DND-41 (cell line): ENCODE measurements at regions not wholly inside any gene's neighbourhood (a gene's known extent, or its start where the extent isn't known, plus 50 kb on each side); places are given as distances from the start of the nearest gene placed in this dataset.

Experiments used
- ATAC-seq: fragments of 200-7000 bp; cut with Tn5 transposase; 3 replicates; pipeline ENCODE4 v1.9.1; 2021; ENCODE audit warnings: low read depth; ENCODE audit not compliant: insufficient read depth
- DNase-seq: peaks from one replicate; pipeline ENCODE4 v3.0.0-alpha.2; 2020
- H2AFZ ChIP-seq: 2 replicates; pipeline ENCODE4 v1.6.0; 2012; ENCODE audit warnings: low read depth, low read length
- H3K27ac ChIP-seq: 2 replicates; pipeline ENCODE4 v1.5.1; 2012; ENCODE audit warnings: low read length, inconsistent platforms
- H3K27me3 ChIP-seq: fragments of 200-600 bp; sonication (generic); 2 replicates; pipeline ENCODE4 v1.6.0; 2012; ENCODE audit warnings: low read length, mild to moderate bottlenecking, inconsistent platforms; ENCODE audit not compliant: insufficient read depth, poor library complexity
- H3K36me3 ChIP-seq: 2 replicates; pipeline ENCODE4 v1.5.1; 2012; ENCODE audit warnings: low read length, inconsistent platforms; ENCODE audit not compliant: insufficient read depth
- H3K4me1 ChIP-seq: 2 replicates; pipeline ENCODE4 v1.5.1; 2012; ENCODE audit warnings: mild to moderate bottlenecking, low read length; ENCODE audit not compliant: insufficient read depth
- H3K4me2 ChIP-seq: 2 replicates; pipeline ENCODE4 v1.6.0; 2012; ENCODE audit warnings: mild to moderate bottlenecking, moderate library complexity, low read length, inconsistent platforms; ENCODE audit not compliant: insufficient read depth
- H3K4me3 ChIP-seq, 2 experiments: fragments of 200-600 bp in 1 of 2; shearing (Covaris generic) in 1 of 2; 2 replicates each; pipeline ENCODE4 v1.5.1; 2012 to 2016; ENCODE audit warnings: inconsistent platforms in 2 of 2, low read length in 2 of 2, mild to moderate bottlenecking in 2 of 2, low read depth in 1 of 2, moderate library complexity in 1 of 2
- H3K79me2 ChIP-seq: 2 replicates; pipeline ENCODE4 v1.6.0; 2012; ENCODE audit warnings: low read length, inconsistent platforms; ENCODE audit not compliant: insufficient read depth
- H3K9ac ChIP-seq: 2 replicates; pipeline ENCODE4 v1.6.0; 2012; ENCODE audit warnings: low read depth, mild to moderate bottlenecking, inconsistent platforms, low read length, moderate library complexity
- H3K9me3 ChIP-seq: 2 replicates; pipeline ENCODE4 v1.5.1; 2012; ENCODE audit warnings: low read length, moderate library complexity, mild to moderate bottlenecking, inconsistent platforms; ENCODE audit not compliant: insufficient read depth, severe bottlenecking
- H4K20me1 ChIP-seq: 2 replicates; pipeline ENCODE4 v1.6.0; 2012; ENCODE audit warnings: low read length; ENCODE audit not compliant: insufficient read depth
- CTCF ChIP-seq: IDR thresholded peaks from 2 replicates; pipeline ENCODE4 v1.5.1; 2012; ENCODE audit warnings: borderline replicate concordance, low read length, moderate library complexity, mild to moderate bottlenecking; ENCODE audit not compliant: poor library complexity, severe bottlenecking; ENCODE audit errors: extremely low read depth
- EZH2 ChIP-seq: IDR thresholded peaks from 3 replicates; pipeline ENCODE4 v1.6.1; 2012; ENCODE audit warnings: borderline replicate concordance, low read depth, mild to moderate bottlenecking, moderate library complexity, low read length, inconsistent platforms; ENCODE audit not compliant: severe bottlenecking

- no peak overlapping the region for H3K27ac ChIP-seq
- no peaks in the 10 kb centered on the region for H3K9me3 ChIP-seq
- H3K4me1 ChIP-seq, result no peaks in the 10 kb centered on the region
- no peaks in the 10 kb centered on the region for H3K36me3 ChIP-seq
- DNase-seq (no peak), ATAC-seq (no peak)
- H3K4me3 ChIP-seq, result no peak overlapping the region
- H3K4me2 ChIP-seq, result no peak overlapping the region
- no peak overlapping the region for H3K9ac ChIP-seq
- TF ChIP-seq EZH2 (no peak), CTCF (no peak)
- H2AFZ ChIP-seq, result no peak overlapping the region
- no peaks in the 10 kb centered on the region for H3K27me3 ChIP-seq
- H4K20me1 ChIP-seq, result no peaks in the 10 kb centered on the region
- H3K79me2 ChIP-seq, result no peaks in the 10 kb centered on the region
Observed at GRCh38 chr5:110846398-110847001, 107.7 kb downstream of the SLC25A46 start.

- no peak overlapping the region for H3K4me2 ChIP-seq
Observed at GRCh38 chr5:110851357-110851756, 112.5 kb downstream of the SLC25A46 start.

GRCh38 chr5:110852053-110852452 is 113.2 kb downstream of the SLC25A46 start:
- no peaks in the 10 kb centered on the region for H3K36me3 ChIP-seq
- DNase-seq (no peak), ATAC-seq (no peak)
- no peaks in the 10 kb centered on the region for H3K4me1 ChIP-seq
- H3K27me3 ChIP-seq, result no peaks in the 10 kb centered on the region
- H4K20me1 ChIP-seq, result no peaks in the 10 kb centered on the region
- H3K4me2 ChIP-seq, result no peak overlapping the region
- H2AFZ ChIP-seq, result no peak overlapping the region
- H3K9ac ChIP-seq, result no peak overlapping the region
- H3K4me3 ChIP-seq, result no peak overlapping the region
- H3K27ac ChIP-seq, result no peak overlapping the region
- H3K9me3 ChIP-seq, result no peaks in the 10 kb centered on the region
- H3K79me2 ChIP-seq, result no peaks in the 10 kb centered on the region
- TF ChIP-seq EZH2, result no peak
- TF ChIP-seq CTCF, result no peak

More at GRCh38 chr5:110851357-110851756, 112.5 kb downstream of the SLC25A46 start:
- DNase-seq, result no peak
- Histone ChIP-seq H3K27me3 (no peaks in the 10 kb centered on the region), H3K4me3 (no peak overlapping the region), H4K20me1 (no peaks in the 10 kb centered on the region), H3K9me3 (no peaks in the 10 kb centered on the region), H3K79me2 (no peaks in the 10 kb centered on the region), H2AFZ (no peak overlapping the region), H3K4me1 (no peaks in the 10 kb centered on the region), H3K36me3 (no peaks in the 10 kb centered on the region), H3K9ac (no peak overlapping the region), H3K27ac (no peak overlapping the region)
- no peak for ATAC-seq
- TF ChIP-seq EZH2, result no peak
- TF ChIP-seq CTCF, result no peak
